ENCODE measurements at regions not wholly inside any gene's neighbourhood (a gene's known extent, or its start where the extent isn't known, plus 50 kb on each side); places are given as distances from the start of the nearest gene placed in this dataset.

DNA sequence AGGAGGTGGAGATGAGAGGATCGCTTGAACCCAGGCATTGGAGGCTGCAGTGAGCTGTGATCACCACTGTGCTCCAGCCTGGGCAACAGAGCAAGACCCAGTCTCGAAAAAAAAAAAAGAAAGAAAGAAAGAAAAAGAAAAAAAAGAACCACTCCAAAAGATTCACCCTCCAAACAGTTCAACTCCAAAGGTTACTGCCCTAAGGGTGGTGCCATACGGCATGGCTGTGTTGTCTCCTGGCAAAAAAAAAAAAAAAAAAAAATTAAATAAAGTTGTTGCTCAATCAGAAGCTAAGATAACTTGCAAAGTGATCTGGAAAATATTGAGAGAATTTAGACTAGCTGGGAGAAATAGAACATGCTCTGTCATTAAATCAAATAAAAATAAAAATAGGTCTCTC is 79.5 kb downstream of the KCTD15 start:
- TF ChIP-seq, protein P1, sequence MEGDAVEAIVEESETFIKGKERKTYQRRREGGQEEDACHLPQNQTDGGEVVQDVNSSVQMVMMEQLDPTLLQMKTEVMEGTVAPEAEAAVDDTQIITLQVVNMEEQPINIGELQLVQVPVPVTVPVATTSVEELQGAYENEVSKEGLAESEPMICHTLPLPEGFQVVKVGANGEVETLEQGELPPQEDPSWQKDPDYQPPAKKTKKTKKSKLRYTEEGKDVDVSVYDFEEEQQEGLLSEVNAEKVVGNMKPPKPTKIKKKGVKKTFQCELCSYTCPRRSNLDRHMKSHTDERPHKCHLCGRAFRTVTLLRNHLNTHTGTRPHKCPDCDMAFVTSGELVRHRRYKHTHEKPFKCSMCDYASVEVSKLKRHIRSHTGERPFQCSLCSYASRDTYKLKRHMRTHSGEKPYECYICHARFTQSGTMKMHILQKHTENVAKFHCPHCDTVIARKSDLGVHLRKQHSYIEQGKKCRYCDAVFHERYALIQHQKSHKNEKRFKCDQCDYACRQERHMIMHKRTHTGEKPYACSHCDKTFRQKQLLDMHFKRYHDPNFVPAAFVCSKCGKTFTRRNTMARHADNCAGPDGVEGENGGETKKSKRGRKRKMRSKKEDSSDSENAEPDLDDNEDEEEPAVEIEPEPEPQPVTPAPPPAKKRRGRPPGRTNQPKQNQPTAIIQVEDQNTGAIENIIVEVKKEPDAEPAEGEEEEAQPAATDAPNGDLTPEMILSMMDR (IDR thresholded peaks at IDR 0.05; ENCODE audit: low read depth, low read length, poor library complexity, severe bottlenecking), result no peak
- no peak for TF ChIP-seq EZH2phosphoT487 (IDR thresholded peaks at IDR 0.05; ENCODE audit: borderline replicate concordance, low read length)
- no peaks in the 10 kb centered on the region for H3K9me3 ChIP-seq (ENCODE audit: control insufficient read depth, insufficient read depth, low read length)
- H3K4me1 ChIP-seq (ENCODE audit: control insufficient read depth, low read length), result no peaks in the 10 kb centered on the region
- H3K27ac ChIP-seq (ENCODE audit: low read depth, low read length), result no peak overlapping the region
- H3K36me3 ChIP-seq (ENCODE audit: control insufficient read depth, low read length), result no peaks in the 10 kb centered on the region
- no peak overlapping the region for H3K4me3 ChIP-seq (ENCODE audit: low read length)
- H3K79me2 ChIP-seq (ENCODE audit: control insufficient read depth, low read length), result no peaks in the 10 kb centered on the region
- H4K20me1 ChIP-seq (ENCODE audit: control insufficient read depth, insufficient read depth, low read depth, low read length), result no peaks in the 10 kb centered on the region
- no peak overlapping the region for H3K4me2 ChIP-seq (ENCODE audit: low read length)
- no peaks in the 10 kb centered on the region for H3K27me3 ChIP-seq (ENCODE audit: control insufficient read depth, low read length)
- no peaks in the 10 kb centered on the region for H3F3A ChIP-seq (ENCODE audit: control insufficient read depth, insufficient read depth)
- H3K9me2 ChIP-seq (replicated peaks; ENCODE audit: control insufficient read depth, low read length), result no peaks in the 10 kb centered on the region

- Histone ChIP-seq H3K4me1 (ENCODE audit: control insufficient read depth, low read length) (no peaks in the 10 kb centered on the region), H3K79me2 (ENCODE audit: control insufficient read depth, low read length) (no peaks in the 10 kb centered on the region), H3F3A (ENCODE audit: control insufficient read depth, insufficient read depth) (no peaks in the 10 kb centered on the region), H4K20me1 (ENCODE audit: control insufficient read depth, insufficient read depth, low read depth, low read length) (no peaks in the 10 kb centered on the region), H3K9me2 (replicated peaks; ENCODE audit: control insufficient read depth, low read length) (no peaks in the 10 kb centered on the region), H3K27me3 (ENCODE audit: control insufficient read depth, low read length) (no peaks in the 10 kb centered on the region), H3K4me2 (ENCODE audit: low read length) (no peak overlapping the region), H3K4me3 (ENCODE audit: low read length) (no peak overlapping the region), H3K9me3 (ENCODE audit: control insufficient read depth, insufficient read depth, low read length) (no peaks in the 10 kb centered on the region), H3K36me3 (ENCODE audit: control insufficient read depth, low read length) (no peaks in the 10 kb centered on the region), H3K27ac (ENCODE audit: low read depth, low read length) (no peak overlapping the region)
- no peak for TF ChIP-seq EZH2phosphoT487 (IDR thresholded peaks at IDR 0.05; ENCODE audit: borderline replicate concordance, low read length)
- TF ChIP-seq, protein P1 (IDR thresholded peaks at IDR 0.05; ENCODE audit: low read depth, low read length, poor library complexity, severe bottlenecking), result no peak
Measured at GRCh38 chr19:33878030-33878544, 81.4 kb downstream of the KCTD15 start.

- H3K4me1 ChIP-seq (ENCODE audit: control insufficient read depth, low read length), result no peaks in the 10 kb centered on the region
- no peaks in the 10 kb centered on the region for H3K9me3 ChIP-seq (ENCODE audit: control insufficient read depth, insufficient read depth, low read length)
- no peak for TF ChIP-seq EZH2phosphoT487 (IDR thresholded peaks at IDR 0.05; ENCODE audit: borderline replicate concordance, low read length)
- TF ChIP-seq, protein P1 (IDR thresholded peaks at IDR 0.05; ENCODE audit: low read depth, low read length, poor library complexity, severe bottlenecking), result no peak
- H4K20me1 ChIP-seq (ENCODE audit: control insufficient read depth, insufficient read depth, low read depth, low read length), result no peaks in the 10 kb centered on the region
- H3K9me2 ChIP-seq (replicated peaks; ENCODE audit: control insufficient read depth, low read length), result no peaks in the 10 kb centered on the region
- no peaks in the 10 kb centered on the region for H3K79me2 ChIP-seq (ENCODE audit: control insufficient read depth, low read length)
- H3K27me3 ChIP-seq (ENCODE audit: control insufficient read depth, low read length), result no peaks in the 10 kb centered on the region
- H3K4me2 ChIP-seq (ENCODE audit: low read length), result no peak overlapping the region
- no peaks in the 10 kb centered on the region for H3F3A ChIP-seq (ENCODE audit: control insufficient read depth, insufficient read depth)
- no peak overlapping the region for H3K4me3 ChIP-seq (ENCODE audit: low read length)
- H3K27ac ChIP-seq (ENCODE audit: low read depth, low read length), result no peak overlapping the region
- H3K36me3 ChIP-seq (ENCODE audit: control insufficient read depth, low read length), result no peaks in the 10 kb centered on the region
Measured at GRCh38 chr19:33878910-33879810, 82.5 kb downstream of the KCTD15 start.
